ENCODE measurements at regions not wholly inside any gene's neighbourhood (a gene's known extent, or its start where the extent isn't known, plus 50 kb on each side); places are given as distances from the start of the nearest gene placed in this dataset.

GRCh38 chr4:116862592-116862991 lies 222.8 kb downstream of the TRAM1L1 start:
- ATAC-seq (no peak), DNase-seq (no peak)
- H3K36me3 Mint-ChIP-seq (ENCODE audit: low read depth), result no peaks in the 10 kb centered on the region
- H3K9me3 Mint-ChIP-seq (ENCODE audit: insufficient read depth), result no peaks in the 10 kb centered on the region
- H3K4me1 Mint-ChIP-seq (ENCODE audit: low read depth), result no peaks in the 10 kb centered on the region
- H3K27me3 Mint-ChIP-seq (ENCODE audit: low read depth), result no peaks in the 10 kb centered on the region
- no peak overlapping the region for H3K4me3 Mint-ChIP-seq
- ChIA-PET CTCF (no interaction called here), POLR2A (no interaction called here)
- no peak overlapping the region for H3K27ac Mint-ChIP-seq

DNA sequence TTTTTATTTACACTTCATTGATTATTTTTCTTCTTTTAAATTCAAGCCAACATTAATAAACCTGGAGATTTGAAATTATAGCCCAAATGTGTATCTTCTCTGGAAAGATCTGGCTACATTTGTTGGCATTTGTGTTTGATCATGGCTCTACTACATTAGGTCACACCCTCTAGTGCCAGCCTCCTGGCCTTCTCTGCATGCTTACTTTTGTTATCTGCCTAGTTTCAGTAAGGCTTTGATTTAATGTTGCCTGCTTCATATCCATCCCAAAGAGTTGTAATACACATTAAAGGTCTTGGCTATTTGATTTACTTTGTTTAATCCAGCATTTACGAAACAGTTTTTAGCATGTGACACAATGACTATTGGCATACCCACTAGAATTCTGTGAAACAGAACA lies 224.5 kb downstream of the TRAM1L1 start:
- CTCF ChIA-PET, result no interaction called here
- POLR2A ChIA-PET, result no interaction called here
- Mint-ChIP-seq H3K27ac (no peak overlapping the region), H3K9me3 (ENCODE audit: insufficient read depth) (no peaks in the 10 kb centered on the region), H3K4me3 (no peak overlapping the region), H3K4me1 (ENCODE audit: low read depth) (no peaks in the 10 kb centered on the region), H3K27me3 (ENCODE audit: low read depth) (no peaks in the 10 kb centered on the region), H3K36me3 (ENCODE audit: low read depth) (no peaks in the 10 kb centered on the region)
- ATAC-seq (no peak), DNase-seq (no peak)

DNA sequence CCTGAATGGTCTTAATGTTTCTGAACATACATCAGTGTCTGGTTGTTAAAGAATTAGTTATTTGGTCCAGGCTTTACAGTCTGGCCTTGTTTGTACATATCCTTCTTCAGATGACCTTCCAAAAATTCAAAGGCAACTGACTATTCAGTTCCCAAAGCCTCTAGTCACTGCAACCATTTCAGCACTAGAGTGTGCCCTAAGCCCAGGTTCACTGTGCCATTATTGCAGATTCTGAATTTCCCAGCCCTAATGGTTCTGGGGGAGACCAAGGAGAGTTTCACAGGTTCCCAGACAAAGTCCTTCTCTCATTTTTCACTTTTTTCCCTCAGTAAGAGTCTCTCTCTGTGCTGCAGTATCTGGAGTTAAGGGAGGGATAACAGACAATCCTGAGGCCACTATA lies 235.8 kb downstream of the TRAM1L1 start:
- no peak overlapping the region for H3K4me3 Mint-ChIP-seq
- no peak for ATAC-seq
- H3K36me3 Mint-ChIP-seq (ENCODE audit: low read depth), result no peaks in the 10 kb centered on the region
- peaks cover 4% of the 10 kb centered on the region for H3K9me3 Mint-ChIP-seq (ENCODE audit: insufficient read depth)
- H3K27ac Mint-ChIP-seq, result no peak overlapping the region
- POLR2A ChIA-PET, result no interaction called here
- CTCF ChIA-PET, result no interaction called here
- H3K4me1 Mint-ChIP-seq (ENCODE audit: low read depth), result no peaks in the 10 kb centered on the region
- DNase-seq, result no peak
- H3K27me3 Mint-ChIP-seq (ENCODE audit: low read depth), result no peaks in the 10 kb centered on the region

DNA sequence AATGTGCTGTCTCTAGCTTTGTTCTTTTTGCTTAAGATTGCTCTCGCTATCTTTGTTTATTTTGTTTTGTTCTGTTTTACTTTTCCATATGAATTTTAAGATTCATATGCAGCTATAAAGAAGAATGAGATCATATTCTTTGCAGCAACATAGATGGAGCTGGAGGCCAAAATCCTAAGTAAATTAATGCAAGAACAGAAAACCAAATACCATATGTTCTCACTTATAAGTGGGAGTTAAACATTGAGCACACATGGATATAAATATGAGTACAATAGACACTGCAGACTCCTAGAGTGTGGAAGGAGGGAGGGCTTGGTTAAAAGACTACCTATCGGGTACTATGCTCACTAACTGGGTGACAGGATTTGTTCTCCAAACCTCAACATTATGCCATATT lies 237.8 kb downstream of the TRAM1L1 start:
- no peaks in the 10 kb centered on the region for H3K36me3 Mint-ChIP-seq (ENCODE audit: low read depth)
- no peaks in the 10 kb centered on the region for H3K4me1 Mint-ChIP-seq (ENCODE audit: low read depth)
- DNase-seq, result no peak
- POLR2A ChIA-PET, result no interaction called here
- no peaks in the 10 kb centered on the region for H3K27me3 Mint-ChIP-seq (ENCODE audit: low read depth)
- CTCF ChIA-PET, result no interaction called here
- no peak for ATAC-seq
- H3K27ac Mint-ChIP-seq, result no peak overlapping the region
- peaks cover 4% of the 10 kb centered on the region for H3K9me3 Mint-ChIP-seq (ENCODE audit: insufficient read depth)
- no peak overlapping the region for H3K4me3 Mint-ChIP-seq

DNA sequence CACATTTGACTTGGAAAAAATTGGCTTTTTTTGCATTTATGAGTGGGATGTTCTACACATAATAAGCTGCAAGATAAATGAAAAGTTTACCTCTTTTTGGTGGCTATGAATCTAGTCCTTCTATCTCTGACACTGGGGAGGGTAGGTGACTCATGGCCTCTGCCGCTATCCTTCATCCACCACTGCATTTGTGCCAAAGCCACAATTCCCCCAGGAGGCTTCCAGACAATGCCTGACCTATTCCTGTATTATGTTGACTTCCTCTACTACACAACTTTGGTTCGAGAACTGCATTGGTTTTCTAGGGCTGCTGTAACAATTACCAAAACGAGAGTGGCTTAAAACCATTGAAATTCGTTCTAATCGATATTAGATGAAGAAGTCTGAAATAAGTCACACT lies 245.6 kb downstream of the TRAM1L1 start:
- Mint-ChIP-seq H3K27ac (no peak overlapping the region), H3K4me1 (ENCODE audit: low read depth) (no peaks in the 10 kb centered on the region), H3K36me3 (ENCODE audit: low read depth) (no peaks in the 10 kb centered on the region), H3K4me3 (no peak overlapping the region), H3K27me3 (ENCODE audit: low read depth) (no peaks in the 10 kb centered on the region), H3K9me3 (ENCODE audit: insufficient read depth) (peaks cover 3% of the 10 kb centered on the region)
- DNase-seq (no peak), ATAC-seq (no peak)
- ChIA-PET CTCF (no interaction called here), POLR2A (no interaction called here)

DNA sequence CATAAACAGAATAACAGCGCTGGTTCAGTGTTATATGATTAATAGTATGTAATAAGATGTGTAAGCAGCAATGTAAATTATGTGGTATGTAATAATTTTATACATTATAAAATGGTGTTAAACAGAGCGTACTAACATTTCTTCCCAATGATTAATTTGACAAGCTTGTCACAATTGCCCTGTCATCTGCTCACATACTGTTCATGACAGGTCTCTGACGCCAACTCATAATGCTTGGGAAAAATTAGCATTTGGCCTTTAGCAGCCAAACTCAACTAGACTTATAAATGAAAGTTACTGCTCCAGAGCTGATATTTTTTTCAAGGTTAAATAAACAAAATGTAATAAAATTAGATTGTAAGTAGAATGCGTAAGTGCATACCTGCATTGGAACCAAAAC lies 246.8 kb downstream of the TRAM1L1 start:
- H3K4me1 Mint-ChIP-seq (ENCODE audit: low read depth), result no peaks in the 10 kb centered on the region
- ChIA-PET POLR2A (no interaction called here), CTCF (no interaction called here)
- ATAC-seq (no peak), DNase-seq (no peak)
- no peak overlapping the region for H3K27ac Mint-ChIP-seq
- no peaks in the 10 kb centered on the region for H3K27me3 Mint-ChIP-seq (ENCODE audit: low read depth)
- H3K9me3 Mint-ChIP-seq (ENCODE audit: insufficient read depth), result peaks cover 3% of the 10 kb centered on the region
- H3K36me3 Mint-ChIP-seq (ENCODE audit: low read depth), result no peaks in the 10 kb centered on the region
- H3K4me3 Mint-ChIP-seq, result no peak overlapping the region

DNA sequence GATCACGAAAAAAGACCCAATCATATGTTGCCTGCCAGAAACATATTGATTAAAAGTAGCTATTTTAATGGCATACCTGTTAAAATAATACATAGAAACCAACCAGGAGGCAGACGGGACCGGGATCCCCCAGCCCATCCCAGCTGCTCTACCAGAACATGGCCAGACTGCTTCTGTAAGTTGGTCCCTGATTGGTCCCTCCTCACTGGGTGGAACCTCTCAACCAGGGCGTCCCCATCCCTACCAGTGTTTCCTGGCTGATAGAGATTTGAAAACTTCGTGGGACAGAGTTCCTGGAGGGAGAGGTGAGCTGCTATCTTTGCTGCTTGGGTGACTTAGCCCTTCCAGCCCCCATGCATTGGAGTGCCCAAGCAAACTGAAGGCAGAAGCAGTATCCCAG lies 256.2 kb downstream of the TRAM1L1 start:
- H3K27ac Mint-ChIP-seq, result no peak overlapping the region
- H3K27me3 Mint-ChIP-seq (ENCODE audit: low read depth), result no peaks in the 10 kb centered on the region
- H3K4me1 Mint-ChIP-seq (ENCODE audit: low read depth), result no peaks in the 10 kb centered on the region
- POLR2A ChIA-PET, result no interaction called here
- H3K4me3 Mint-ChIP-seq, result no peak overlapping the region
- ATAC-seq (no peak), DNase-seq (no peak)
- no peaks in the 10 kb centered on the region for H3K36me3 Mint-ChIP-seq (ENCODE audit: low read depth)
- CTCF ChIA-PET, result no interaction called here
- H3K9me3 Mint-ChIP-seq (ENCODE audit: insufficient read depth), result peaks cover 3% of the 10 kb centered on the region

DNA sequence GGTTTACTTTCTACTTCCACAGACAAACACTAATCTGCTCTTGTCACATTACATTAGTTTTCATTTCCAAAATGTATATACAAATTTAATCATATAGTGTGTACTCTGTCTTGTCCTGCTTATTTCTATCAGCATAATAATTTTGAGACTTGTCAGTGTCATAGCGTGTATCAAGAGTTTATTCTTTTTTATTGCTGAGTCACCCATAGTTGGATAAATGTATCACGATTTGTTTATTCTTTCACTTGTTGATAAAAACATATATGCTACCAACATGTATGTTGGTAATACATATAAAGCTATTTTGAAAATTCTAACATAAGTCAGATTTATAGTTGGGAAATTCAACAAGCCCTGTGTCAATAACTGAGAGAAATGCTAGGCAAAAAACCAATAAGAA lies 261.2 kb downstream of the TRAM1L1 start:
- H3K4me3 Mint-ChIP-seq, result no peak overlapping the region
- DNase-seq (no peak), ATAC-seq (no peak)
- CTCF ChIA-PET, result no interaction called here
- peaks cover 6% of the 10 kb centered on the region for H3K9me3 Mint-ChIP-seq (ENCODE audit: insufficient read depth)
- H3K36me3 Mint-ChIP-seq (ENCODE audit: low read depth), result no peaks in the 10 kb centered on the region
- H3K4me1 Mint-ChIP-seq (ENCODE audit: low read depth), result no peaks in the 10 kb centered on the region
- POLR2A ChIA-PET, result no interaction called here
- H3K27me3 Mint-ChIP-seq (ENCODE audit: low read depth), result no peaks in the 10 kb centered on the region
- H3K27ac Mint-ChIP-seq, result no peak overlapping the region

GRCh38 chr4:116811730-116812129 lies 273.6 kb downstream of the TRAM1L1 start:
- Mint-ChIP-seq H3K27ac (no peak overlapping the region), H3K4me1 (ENCODE audit: low read depth) (no peaks in the 10 kb centered on the region), H3K36me3 (ENCODE audit: low read depth) (no peaks in the 10 kb centered on the region), H3K4me3 (no peak overlapping the region), H3K27me3 (ENCODE audit: low read depth) (no peaks in the 10 kb centered on the region), H3K9me3 (ENCODE audit: insufficient read depth) (peaks cover 7% of the 10 kb centered on the region)
- ATAC-seq (no peak), DNase-seq (no peak)
- ChIA-PET CTCF (no interaction called here), POLR2A (no interaction called here)

- Mint-ChIP-seq H3K27ac (no peak overlapping the region), H3K4me3 (no peak overlapping the region), H3K9me3 (ENCODE audit: insufficient read depth) (no peaks in the 10 kb centered on the region), H3K27me3 (ENCODE audit: low read depth) (no peaks in the 10 kb centered on the region), H3K36me3 (ENCODE audit: low read depth) (no peaks in the 10 kb centered on the region), H3K4me1 (ENCODE audit: low read depth) (no peaks in the 10 kb centered on the region)
- POLR2A ChIA-PET, result no interaction called here
- DNase-seq (no peak), ATAC-seq (no peak)
- CTCF ChIA-PET, result no interaction called here
Measured at GRCh38 chr4:116796022-116796421, 289.4 kb downstream of the TRAM1L1 start.

GRCh38 chr4:116788723-116789122 lies 296.7 kb downstream of the TRAM1L1 start:
- no peaks in the 10 kb centered on the region for H3K36me3 Mint-ChIP-seq (ENCODE audit: low read depth)
- POLR2A ChIA-PET, result no interaction called here

GRCh38 chr4:116755051-116755450 lies 330.3 kb downstream of the TRAM1L1 start:
- Mint-ChIP-seq H3K4me3 (no peak overlapping the region), H3K27ac (no peak overlapping the region), H3K36me3 (ENCODE audit: low read depth) (no peaks in the 10 kb centered on the region), H3K4me1 (ENCODE audit: low read depth) (no peaks in the 10 kb centered on the region), H3K27me3 (ENCODE audit: low read depth) (no peaks in the 10 kb centered on the region), H3K9me3 (ENCODE audit: insufficient read depth) (no peaks in the 10 kb centered on the region)
- ChIA-PET POLR2A (no interaction called here), CTCF (no interaction called here)
- DNase-seq (no peak), ATAC-seq (no peak)

More at GRCh38 chr4:116788723-116789122, 296.7 kb downstream of the TRAM1L1 start:
- DNase-seq, result no peak
- Mint-ChIP-seq H3K27me3 (ENCODE audit: low read depth) (no peaks in the 10 kb centered on the region), H3K4me3 (no peak overlapping the region), H3K4me1 (ENCODE audit: low read depth) (no peaks in the 10 kb centered on the region), H3K9me3 (ENCODE audit: insufficient read depth) (no peaks in the 10 kb centered on the region), H3K27ac (no peak overlapping the region)
- CTCF ChIA-PET, result interaction anchor here (0.6 kb wide), 1 partner anchor 69 kb away, joined by 3 read pairs; no protein-coding TSS in a partner anchor
- ATAC-seq, result no peak

DNA sequence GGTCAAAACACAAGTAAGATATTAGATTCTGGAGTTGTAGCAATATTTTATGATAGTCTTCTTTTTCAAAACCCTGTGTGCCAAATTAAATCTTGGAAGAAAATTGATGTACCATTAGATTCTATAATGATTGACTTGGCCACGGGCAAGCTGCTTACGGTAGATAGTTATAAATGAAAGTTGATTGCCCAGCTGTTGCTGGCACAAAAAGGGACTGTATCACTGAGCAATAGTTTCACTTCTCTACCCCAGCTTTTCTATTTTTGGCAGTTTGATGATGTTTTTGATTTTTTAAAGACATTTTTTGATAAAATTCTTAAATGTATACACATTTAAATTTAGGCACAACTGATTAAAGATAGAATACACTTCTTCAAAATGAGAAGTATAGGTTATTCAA lies 333.3 kb downstream of the TRAM1L1 start:
- H3K9me3 Mint-ChIP-seq (ENCODE audit: insufficient read depth), result peaks cover 4% of the 10 kb centered on the region
- no peak for DNase-seq
- no peak overlapping the region for H3K27ac Mint-ChIP-seq
- ChIA-PET CTCF (no interaction called here), POLR2A (no interaction called here)
- no peaks in the 10 kb centered on the region for H3K4me1 Mint-ChIP-seq (ENCODE audit: low read depth)
- H3K27me3 Mint-ChIP-seq (ENCODE audit: low read depth), result no peaks in the 10 kb centered on the region
- no peak for ATAC-seq
- no peak overlapping the region for H3K4me3 Mint-ChIP-seq
- no peaks in the 10 kb centered on the region for H3K36me3 Mint-ChIP-seq (ENCODE audit: low read depth)
